HT1080 (cell line): ENCODE measurements at regions not wholly inside any gene's neighbourhood (a gene's known extent, or its start where the extent isn't known, plus 50 kb on each side); places are given as distances from the start of the nearest gene placed in this dataset.
A peak's percentile ranks its signal among the peaks of the same experiment; 100 is the strongest.

Experiments
- DNase-seq: peaks from one replicate; pipeline ENCODE4 v3.0.0-alpha.2; 2015; ENCODE audit warnings: low read depth

DNA sequence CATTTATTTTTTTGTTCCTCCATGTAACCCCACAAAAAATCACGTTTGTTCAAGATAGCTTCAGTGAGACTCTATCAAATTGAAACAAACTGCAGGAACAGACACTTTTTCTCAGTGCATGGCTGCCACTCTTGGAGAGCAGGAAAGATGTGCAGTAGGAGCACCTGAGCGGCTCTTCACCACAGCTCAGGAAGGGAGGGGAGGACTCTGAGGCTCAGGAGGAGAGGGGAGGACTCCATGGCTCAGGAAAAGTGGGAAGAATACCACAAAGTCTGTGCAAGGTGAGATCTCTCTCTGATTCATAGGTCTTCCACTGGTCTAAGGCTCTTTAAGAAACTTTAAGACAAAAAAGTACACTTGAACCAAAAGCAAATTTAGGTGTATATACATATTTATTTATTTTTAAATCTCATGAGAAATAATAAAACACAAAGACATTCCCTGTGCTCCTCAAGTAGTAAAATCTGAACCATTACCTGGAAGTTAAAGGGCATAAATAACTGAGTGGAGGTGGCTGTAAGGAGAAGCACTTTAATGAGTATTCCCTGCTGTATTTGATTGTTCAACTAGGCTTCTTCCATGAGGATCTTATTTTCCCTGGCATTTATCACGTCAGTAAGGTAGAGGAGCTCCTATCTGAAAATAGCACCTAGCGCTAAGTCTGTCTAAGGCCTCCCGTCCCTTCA is 69.2 kb upstream of the CCN6 start:
- no peak for DNase-seq

DNA sequence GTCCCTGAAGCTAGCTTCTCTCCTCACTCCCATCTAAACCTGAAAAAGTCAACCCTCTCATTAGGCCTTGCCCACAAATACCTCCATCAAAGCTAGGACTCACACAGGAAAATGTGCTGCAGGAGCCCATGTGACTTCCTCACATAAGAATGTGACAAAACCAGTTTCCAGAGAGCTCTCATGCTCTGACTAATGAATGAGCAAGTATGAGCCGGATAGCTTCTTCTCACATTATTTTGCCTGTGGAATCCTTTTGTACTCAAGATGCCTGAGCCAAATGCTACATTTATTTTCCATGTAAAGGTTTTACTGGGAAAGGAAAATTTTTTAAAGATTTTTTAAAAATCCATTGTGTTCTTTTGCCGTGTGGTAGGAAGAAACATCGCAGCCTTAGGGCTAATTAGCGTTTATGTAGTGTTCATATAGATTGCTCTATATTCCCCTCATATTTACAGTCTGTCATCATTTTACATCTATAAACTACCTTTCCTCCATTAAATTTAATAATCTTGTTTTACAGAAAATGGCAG is 68.6 kb upstream of the CCN6 start:
- peak; percentile 92 for DNase-seq

DNA sequence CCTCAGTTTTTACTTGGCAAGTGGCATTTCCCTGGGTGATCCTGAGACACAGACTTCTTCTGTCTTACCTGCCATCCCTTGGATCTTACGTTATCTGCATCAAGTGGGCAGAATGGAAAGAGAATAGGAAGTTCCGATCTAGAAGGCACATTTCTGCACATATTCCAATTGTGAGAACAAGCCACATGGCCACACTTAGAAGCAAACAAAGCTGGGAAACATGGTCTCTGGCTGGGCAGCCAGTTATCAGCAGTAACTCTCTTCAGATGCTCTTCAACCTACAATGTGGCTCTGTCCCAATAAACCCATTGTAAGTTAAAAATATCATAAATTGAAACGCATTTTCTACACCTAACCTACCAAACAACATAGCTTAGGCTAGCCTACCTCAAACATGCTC is 67.3 kb upstream of the CCN6 start:
- DNase-seq: no peak

DNA sequence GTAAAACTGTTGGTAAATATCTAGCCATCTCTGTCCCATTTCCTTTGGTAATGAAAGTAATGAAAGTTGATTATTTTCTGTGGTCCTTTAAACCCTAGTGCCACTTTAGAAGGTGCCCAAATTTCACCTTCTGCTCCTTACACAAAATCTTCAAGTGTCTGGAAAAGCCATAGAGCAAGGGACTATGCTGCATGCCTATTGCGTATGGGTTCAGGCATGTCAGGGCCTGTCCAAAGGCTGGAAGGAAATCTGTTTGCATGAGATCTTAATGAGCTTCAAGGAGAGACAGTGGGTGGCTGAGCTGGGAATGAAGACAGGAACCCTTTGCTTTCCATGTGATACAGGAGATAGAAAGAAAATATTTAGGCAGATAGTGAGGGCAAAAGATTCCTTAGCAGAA is 66.6 kb upstream of the CCN6 start:
- no peak for DNase-seq

DNA sequence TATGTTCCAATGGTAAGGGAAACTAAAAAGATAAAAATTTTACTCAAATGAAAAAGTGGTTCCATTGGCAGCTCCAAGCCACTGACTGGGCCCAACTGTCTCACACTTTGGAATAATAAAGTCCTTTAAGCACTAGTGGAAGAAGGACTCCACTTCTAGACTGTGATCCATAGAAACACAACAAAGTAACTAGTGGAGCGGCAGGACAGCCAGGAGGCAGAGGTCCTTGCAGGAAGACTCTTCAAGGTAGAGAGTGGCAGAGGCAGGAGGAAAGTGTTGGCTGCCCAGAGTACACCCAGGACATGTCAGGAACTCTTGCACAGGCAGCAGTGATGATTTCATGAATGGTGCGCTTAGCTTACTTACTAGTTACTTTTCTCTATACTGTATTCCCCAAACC is 65.0 kb upstream of the CCN6 start:
- no peak for DNase-seq

GRCh38 chr6:111989743-111990142 is 64.2 kb upstream of the CCN6 start:
- DNase-seq: no peak

DNA sequence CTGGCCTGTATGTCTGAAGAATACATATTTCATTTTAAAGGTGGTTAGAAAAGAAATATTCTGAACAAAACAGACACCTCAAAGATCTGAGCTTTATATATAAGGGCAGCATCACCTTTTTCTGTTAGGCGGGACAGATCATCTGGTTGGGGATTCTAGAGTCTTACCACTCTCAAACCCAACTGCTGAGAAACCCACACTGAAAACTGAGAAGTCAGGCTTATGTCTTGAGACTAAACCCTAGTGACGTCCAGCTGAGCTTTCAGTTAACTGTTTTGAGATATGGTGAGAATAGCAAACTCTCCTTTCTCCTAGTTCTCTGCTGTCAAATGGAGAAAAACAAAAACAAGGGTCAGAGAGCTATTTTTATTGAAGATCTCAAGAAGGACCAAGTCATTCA is 63.7 kb upstream of the CCN6 start:
- DNase-seq: no peak

DNA sequence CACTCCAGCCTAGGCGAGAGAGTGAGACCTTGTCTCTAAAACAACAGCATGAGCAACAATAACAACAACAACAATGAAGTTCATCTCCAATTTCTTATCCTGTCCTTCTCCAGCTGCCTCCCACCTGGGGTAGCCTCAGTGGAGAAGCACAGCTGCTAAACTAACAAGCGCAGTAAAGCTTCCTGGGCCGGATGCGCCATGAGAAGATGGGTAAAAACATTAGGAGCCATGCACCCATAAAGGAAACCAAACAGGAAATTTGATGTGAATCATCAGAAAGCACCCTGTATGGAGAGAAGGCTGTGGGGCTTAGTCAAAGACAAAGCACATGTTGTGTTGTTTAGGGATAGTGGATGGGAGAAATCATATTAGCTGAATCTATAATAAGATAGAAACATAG is 61.1 kb upstream of the CCN6 start:
- DNase-seq: peak; percentile 78

- no peak for DNase-seq
Observed at GRCh38 chr6:111993342-111993741, 60.6 kb upstream of the CCN6 start.

DNA sequence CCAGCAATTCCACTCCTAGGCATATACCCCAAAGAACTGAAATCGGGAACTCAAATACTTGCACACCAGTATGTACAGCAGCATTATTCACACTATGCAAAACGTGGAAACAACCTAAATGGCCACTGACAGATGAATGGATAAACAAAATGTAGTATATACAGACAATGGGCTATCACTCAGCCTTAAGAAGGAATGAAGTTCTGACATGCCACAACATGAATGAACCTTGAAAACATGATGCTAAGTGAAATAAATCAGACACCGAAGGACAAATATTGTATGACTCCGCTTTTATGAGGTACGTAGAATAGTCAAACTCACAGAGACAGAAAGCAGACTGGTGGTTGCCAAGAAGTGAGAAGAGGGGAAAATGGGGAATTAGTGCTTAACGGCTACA is 59.1 kb upstream of the CCN6 start:
- no peak for DNase-seq

DNA sequence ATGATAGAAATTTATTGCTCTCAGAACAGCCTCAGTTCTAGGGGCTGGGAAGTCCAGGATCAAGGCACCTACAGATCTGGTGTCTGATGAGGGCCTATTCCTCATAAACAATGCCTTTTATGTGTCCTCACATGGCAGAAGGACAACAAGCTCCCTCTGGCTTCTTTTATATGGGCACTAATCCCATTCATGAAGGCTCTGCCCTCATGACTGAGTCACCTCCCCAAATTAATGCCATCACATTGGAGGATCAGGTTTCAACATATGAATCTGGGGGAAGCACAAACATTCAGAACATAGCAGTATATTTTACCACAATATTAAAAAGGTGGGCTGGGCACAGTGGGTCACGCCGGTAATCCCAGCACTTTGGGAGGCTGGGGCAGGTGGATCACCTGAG is 58.5 kb upstream of the CCN6 start:
- DNase-seq: peak; percentile 61

- DNase-seq: no peak
Observed at GRCh38 chr6:111996144-111996865, 57.6 kb upstream of the CCN6 start.

- peak; percentile 70 for DNase-seq
Observed at GRCh38 chr6:111997078-111997852, 56.6 kb upstream of the CCN6 start.

- DNase-seq: no peak
Observed at GRCh38 chr6:111997853-111998208, 56.1 kb upstream of the CCN6 start.

DNA sequence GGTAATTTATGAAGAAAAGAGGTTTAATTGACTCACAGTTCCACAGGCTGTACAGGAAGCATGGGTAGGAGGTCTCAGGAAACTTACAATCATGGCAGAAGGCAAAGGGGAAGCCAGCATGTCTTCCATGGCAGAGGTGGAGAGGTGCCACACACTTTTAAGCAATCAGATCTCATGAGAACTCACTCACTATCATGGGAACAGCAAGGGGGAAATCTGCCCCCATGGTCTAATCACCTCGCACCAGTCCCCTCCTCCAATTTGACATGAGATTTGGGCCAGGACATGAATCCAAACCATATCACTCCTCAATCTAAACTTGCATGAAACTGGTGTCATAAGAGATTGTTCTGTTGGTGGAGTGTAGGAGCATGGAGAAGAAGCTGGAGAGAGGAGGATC is 51.6 kb upstream of the CCN6 start:
- no peak for DNase-seq
